ENCODE measurements at regions not wholly inside any gene's neighbourhood (a gene's known extent, or its start where the extent isn't known, plus 50 kb on each side); places are given as distances from the start of the nearest gene placed in this dataset.

DNA sequence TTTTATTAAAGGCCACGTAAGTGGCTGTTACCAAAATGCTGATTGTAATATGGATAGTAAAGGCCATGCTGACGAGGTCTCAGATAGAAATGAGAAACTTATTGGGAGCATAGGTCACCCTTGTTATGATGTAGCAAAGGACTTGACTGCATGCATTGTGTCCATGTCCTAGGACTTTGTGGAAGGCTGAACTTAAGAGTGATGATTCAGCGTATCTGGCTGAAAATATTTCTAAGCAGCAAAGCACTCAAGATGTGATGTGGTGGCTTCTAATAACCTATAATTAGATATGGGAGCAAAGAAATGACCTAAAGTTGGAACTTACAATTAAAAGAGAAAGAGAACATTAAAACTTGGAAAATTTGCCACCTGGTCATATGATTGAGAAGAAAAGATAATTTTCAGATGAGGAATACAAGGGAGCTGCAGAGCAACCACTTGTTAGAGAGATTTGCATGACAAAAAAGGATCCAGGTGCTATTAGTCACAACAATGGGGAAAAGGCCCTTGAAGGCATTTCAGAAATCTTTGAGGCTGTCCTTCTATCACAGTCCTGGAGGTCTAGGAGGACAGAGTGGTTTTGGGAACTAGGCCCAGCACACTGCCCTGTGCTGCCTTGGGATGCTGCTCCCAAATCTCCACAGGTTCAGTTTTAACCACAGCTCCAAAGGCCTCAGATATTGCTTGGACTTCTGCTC is 793.7 kb upstream of the LCORL start:
- TF ChIP-seq, protein P1, sequence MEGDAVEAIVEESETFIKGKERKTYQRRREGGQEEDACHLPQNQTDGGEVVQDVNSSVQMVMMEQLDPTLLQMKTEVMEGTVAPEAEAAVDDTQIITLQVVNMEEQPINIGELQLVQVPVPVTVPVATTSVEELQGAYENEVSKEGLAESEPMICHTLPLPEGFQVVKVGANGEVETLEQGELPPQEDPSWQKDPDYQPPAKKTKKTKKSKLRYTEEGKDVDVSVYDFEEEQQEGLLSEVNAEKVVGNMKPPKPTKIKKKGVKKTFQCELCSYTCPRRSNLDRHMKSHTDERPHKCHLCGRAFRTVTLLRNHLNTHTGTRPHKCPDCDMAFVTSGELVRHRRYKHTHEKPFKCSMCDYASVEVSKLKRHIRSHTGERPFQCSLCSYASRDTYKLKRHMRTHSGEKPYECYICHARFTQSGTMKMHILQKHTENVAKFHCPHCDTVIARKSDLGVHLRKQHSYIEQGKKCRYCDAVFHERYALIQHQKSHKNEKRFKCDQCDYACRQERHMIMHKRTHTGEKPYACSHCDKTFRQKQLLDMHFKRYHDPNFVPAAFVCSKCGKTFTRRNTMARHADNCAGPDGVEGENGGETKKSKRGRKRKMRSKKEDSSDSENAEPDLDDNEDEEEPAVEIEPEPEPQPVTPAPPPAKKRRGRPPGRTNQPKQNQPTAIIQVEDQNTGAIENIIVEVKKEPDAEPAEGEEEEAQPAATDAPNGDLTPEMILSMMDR (IDR thresholded peaks at IDR 0.05; ENCODE audit: low read depth, low read length, poor library complexity, severe bottlenecking): no peak
- no peak for TF ChIP-seq EZH2phosphoT487 (IDR thresholded peaks at IDR 0.05; ENCODE audit: borderline replicate concordance, low read length)

All from DOHH2 (cell line).